Chondrocyte (in vitro differentiated cells): ENCODE measurements at regions not wholly inside any gene's neighbourhood (a gene's known extent, or its start where the extent isn't known, plus 50 kb on each side); places are given as distances from the start of the nearest gene placed in this dataset.

Experiments
- DNase-seq: peaks from one replicate; pipeline ENCODE4 v3.0.0; 2021; ENCODE audit warnings: mixed read lengths, low spot score
- H3K27ac Mint-ChIP-seq: one replicate; pipeline ENCODE4 v1.8.0; 2021; ENCODE audit warnings: mild to moderate bottlenecking, moderate library complexity, mixed read lengths; ENCODE audit not compliant: unreplicated experiment
- H3K27me3 Mint-ChIP-seq: 2 replicates; pipeline ENCODE4 v1.8.0; 2021; ENCODE audit warnings: low read depth, mixed read lengths
- H3K36me3 Mint-ChIP-seq: 2 replicates; pipeline ENCODE4 v1.8.0; 2021; ENCODE audit warnings: low read depth, mixed read lengths
- H3K4me1 Mint-ChIP-seq: 2 replicates; pipeline ENCODE4 v1.8.0; 2021; ENCODE audit warnings: low read depth, mild to moderate bottlenecking, mixed read lengths
- H3K4me3 Mint-ChIP-seq: one replicate; pipeline ENCODE4 v1.8.0; 2021; ENCODE audit warnings: mild to moderate bottlenecking, moderate library complexity, mixed read lengths; ENCODE audit not compliant: unreplicated experiment
- H3K9me3 Mint-ChIP-seq: 2 replicates; pipeline ENCODE4 v1.8.0; 2021; ENCODE audit warnings: low read depth, mixed read lengths
- TF ChIP-seq, protein P1 (sequence below): fragments of 200-600 bp; sonication (generic); IDR thresholded peaks from 2 replicates; pipeline ENCODE4 v1.5.0; 2021; ENCODE audit warnings: antibody characterized with exemption, mild to moderate bottlenecking, moderate library complexity

DNA sequence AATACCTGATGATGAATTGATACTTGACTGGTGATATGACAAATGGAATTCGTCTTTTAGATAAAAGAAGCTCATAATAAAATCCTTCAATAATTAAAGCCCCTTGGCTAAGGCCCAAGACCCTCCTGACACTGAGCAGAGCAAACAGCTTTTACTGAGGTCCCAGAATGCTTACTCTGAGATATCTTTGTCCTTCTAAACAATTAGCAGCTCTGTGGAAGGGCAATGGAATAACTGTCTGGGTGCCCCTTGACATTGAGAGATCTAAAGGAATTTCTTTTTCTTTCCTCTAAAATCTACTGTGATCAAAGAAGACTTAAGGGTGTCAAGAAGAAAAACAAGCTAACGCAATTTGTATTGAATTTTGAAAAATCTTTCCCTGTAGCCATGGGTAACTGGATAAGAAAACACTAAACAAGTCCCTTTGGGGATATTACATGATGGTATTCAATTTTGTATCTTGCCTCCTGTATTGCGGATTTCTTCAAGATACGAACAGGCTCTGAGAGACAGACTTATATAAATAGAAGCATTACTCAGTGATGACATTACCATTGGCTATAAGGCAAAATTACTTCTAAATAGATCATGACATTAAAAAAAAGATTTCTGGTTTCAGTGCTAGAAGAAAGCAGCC, 128.8 kb downstream of the MREG start:
- DNase-seq = no peak
- H3K4me3 Mint-ChIP-seq = no peak overlapping the region
- H3K9me3 Mint-ChIP-seq = peaks cover 13% of the 10 kb centered on the region
- peak overlapping the region; percentile 96 for H3K27ac Mint-ChIP-seq
- H3K36me3 Mint-ChIP-seq = no peaks in the 10 kb centered on the region
- peaks cover 85% of the 10 kb centered on the region for H3K4me1 Mint-ChIP-seq
- no peaks in the 10 kb centered on the region for H3K27me3 Mint-ChIP-seq
- TF ChIP-seq, protein P1, sequence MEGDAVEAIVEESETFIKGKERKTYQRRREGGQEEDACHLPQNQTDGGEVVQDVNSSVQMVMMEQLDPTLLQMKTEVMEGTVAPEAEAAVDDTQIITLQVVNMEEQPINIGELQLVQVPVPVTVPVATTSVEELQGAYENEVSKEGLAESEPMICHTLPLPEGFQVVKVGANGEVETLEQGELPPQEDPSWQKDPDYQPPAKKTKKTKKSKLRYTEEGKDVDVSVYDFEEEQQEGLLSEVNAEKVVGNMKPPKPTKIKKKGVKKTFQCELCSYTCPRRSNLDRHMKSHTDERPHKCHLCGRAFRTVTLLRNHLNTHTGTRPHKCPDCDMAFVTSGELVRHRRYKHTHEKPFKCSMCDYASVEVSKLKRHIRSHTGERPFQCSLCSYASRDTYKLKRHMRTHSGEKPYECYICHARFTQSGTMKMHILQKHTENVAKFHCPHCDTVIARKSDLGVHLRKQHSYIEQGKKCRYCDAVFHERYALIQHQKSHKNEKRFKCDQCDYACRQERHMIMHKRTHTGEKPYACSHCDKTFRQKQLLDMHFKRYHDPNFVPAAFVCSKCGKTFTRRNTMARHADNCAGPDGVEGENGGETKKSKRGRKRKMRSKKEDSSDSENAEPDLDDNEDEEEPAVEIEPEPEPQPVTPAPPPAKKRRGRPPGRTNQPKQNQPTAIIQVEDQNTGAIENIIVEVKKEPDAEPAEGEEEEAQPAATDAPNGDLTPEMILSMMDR = no peak

GRCh38 chr2:215883799-215884198, 129.6 kb downstream of the MREG start:
- Mint-ChIP-seq H3K36me3 (no peaks in the 10 kb centered on the region), H3K4me3 (no peak overlapping the region), H3K9me3 (peaks cover 10% of the 10 kb centered on the region), H3K4me1 (peaks cover 87% of the 10 kb centered on the region), H3K27ac (peak overlapping the region; percentile 96), H3K27me3 (no peaks in the 10 kb centered on the region)
- no peak for DNase-seq
- TF ChIP-seq, protein P1 = no peak

- Mint-ChIP-seq H3K4me1 (peaks cover 84% of the 10 kb centered on the region), H3K4me3 (no peak overlapping the region), H3K27me3 (no peaks in the 10 kb centered on the region), H3K9me3 (peaks cover 12% of the 10 kb centered on the region), H3K27ac (peak overlapping the region; percentile 39), H3K36me3 (peaks cover 2% of the 10 kb centered on the region)
- no peak for DNase-seq
- TF ChIP-seq, protein P1 = no peak
These were observed 130.7 kb downstream of the MREG start for GRCh38 chr2:215882689-215883088.

DNA sequence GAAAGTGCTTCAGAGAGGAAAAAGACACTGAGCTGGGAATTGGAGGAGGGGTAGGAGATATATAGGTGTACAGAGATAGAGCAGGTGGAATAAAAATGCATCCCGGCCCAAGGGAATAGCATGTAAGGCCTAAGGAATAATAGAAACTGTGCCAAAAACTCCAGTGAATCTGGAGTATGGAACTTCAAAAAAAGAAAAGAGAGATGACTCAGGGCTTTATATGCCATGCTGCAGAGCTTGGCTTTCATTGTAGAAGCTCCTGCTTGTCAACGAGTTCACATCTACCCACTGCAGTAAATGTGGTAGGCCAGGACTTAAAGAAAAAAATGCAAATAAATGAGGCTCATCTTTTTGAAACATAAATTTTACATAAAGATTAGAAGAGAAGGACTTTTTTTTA, 131.8 kb downstream of the MREG start:
- peaks cover 14% of the 10 kb centered on the region for H3K9me3 Mint-ChIP-seq
- no peak overlapping the region for H3K4me3 Mint-ChIP-seq
- DNase-seq = no peak
- peaks cover 73% of the 10 kb centered on the region for H3K4me1 Mint-ChIP-seq
- TF ChIP-seq, protein P1 = no peak
- H3K36me3 Mint-ChIP-seq = peaks cover 6% of the 10 kb centered on the region
- no peaks in the 10 kb centered on the region for H3K27me3 Mint-ChIP-seq
- peak overlapping the region; percentile 85 for H3K27ac Mint-ChIP-seq

DNA sequence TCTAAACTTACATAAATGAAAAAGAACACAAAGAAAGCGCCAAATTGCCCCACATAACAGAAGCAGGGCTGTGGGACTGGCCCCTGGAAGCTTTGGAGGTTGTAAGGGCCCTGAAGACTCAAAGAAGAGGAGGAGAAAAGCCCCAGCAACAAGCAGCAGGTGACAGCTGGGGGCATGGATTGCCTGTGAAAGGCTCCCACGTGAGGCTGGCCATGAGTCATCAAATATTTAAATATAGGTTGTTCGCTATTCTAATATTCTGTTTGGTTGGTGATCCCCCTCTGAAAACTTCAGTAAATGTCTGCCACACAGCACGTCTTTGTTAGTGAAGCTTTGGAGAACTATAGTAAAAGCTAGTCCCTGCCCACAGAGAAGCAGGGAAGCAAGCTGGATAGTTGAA, 132.4 kb downstream of the MREG start:
- Mint-ChIP-seq H3K9me3 (peaks cover 14% of the 10 kb centered on the region), H3K4me3 (no peak overlapping the region), H3K27ac (peak overlapping the region; percentile 85), H3K27me3 (no peaks in the 10 kb centered on the region), H3K36me3 (peaks cover 6% of the 10 kb centered on the region), H3K4me1 (peaks cover 66% of the 10 kb centered on the region)
- TF ChIP-seq, protein P1 = no peak
- no peak for DNase-seq
